OCI-LY1 (cell line): ENCODE measurements at regions not wholly inside any gene's neighbourhood (a gene's known extent, or its start where the extent isn't known, plus 50 kb on each side); places are given as distances from the start of the nearest gene placed in this dataset.

Experiments used
- EZH2 ChIP-seq: fragments of 200-600 bp; sonication (generic), shearing (Covaris generic); IDR thresholded peaks from 2 replicates; pipeline ENCODE4 v1.8.0; 2017; ENCODE audit warnings: borderline replicate concordance, mixed run types, mild to moderate bottlenecking, antibody characterized with exemption, low read length, moderate library complexity, mixed read lengths
- TF ChIP-seq, protein P1 (sequence below): fragments of 200-600 bp; sonication (generic), shearing (Covaris generic); IDR thresholded peaks from 2 replicates; pipeline ENCODE4 v1.5.1; 2017; ENCODE audit warnings: mild to moderate bottlenecking, antibody characterized with exemption, low read length, moderate library complexity, mixed read lengths

GRCh38 chr6:106770663-106771062, 141.3 kb downstream of the QRSL1 start:
- TF ChIP-seq, protein P1, sequence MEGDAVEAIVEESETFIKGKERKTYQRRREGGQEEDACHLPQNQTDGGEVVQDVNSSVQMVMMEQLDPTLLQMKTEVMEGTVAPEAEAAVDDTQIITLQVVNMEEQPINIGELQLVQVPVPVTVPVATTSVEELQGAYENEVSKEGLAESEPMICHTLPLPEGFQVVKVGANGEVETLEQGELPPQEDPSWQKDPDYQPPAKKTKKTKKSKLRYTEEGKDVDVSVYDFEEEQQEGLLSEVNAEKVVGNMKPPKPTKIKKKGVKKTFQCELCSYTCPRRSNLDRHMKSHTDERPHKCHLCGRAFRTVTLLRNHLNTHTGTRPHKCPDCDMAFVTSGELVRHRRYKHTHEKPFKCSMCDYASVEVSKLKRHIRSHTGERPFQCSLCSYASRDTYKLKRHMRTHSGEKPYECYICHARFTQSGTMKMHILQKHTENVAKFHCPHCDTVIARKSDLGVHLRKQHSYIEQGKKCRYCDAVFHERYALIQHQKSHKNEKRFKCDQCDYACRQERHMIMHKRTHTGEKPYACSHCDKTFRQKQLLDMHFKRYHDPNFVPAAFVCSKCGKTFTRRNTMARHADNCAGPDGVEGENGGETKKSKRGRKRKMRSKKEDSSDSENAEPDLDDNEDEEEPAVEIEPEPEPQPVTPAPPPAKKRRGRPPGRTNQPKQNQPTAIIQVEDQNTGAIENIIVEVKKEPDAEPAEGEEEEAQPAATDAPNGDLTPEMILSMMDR = no peak
- TF ChIP-seq EZH2 = no peak
